Mucosa of stomach (tissue), 1 donor: ENCODE measurements at regions not wholly inside any gene's neighbourhood (a gene's known extent, or its start where the extent isn't known, plus 50 kb on each side); places are given as distances from the start of the nearest gene placed in this dataset.

Experiments used
- H3K27me3 ChIP-seq: one replicate; pipeline ENCODE4 v1.7.0; 2013; ENCODE audit warnings: mild to moderate bottlenecking, low read length; ENCODE audit not compliant: control insufficient read depth, insufficient read depth
- H3K36me3 ChIP-seq: one replicate; pipeline ENCODE4 v1.7.0; 2013; ENCODE audit warnings: low read length; ENCODE audit not compliant: control insufficient read depth, insufficient read depth
- H3K4me1 ChIP-seq: one replicate; pipeline ENCODE4 v1.7.0; 2013; ENCODE audit warnings: mild to moderate bottlenecking, low read length; ENCODE audit not compliant: control insufficient read depth, insufficient read depth
- H3K4me3 ChIP-seq: one replicate; pipeline ENCODE4 v1.7.0; 2013; ENCODE audit warnings: low read length
- H3K9ac ChIP-seq: one replicate; pipeline ENCODE4 v1.7.0; 2013; ENCODE audit warnings: mild to moderate bottlenecking, low read length, moderate library complexity
- H3K9me3 ChIP-seq: one replicate; pipeline ENCODE4 v1.7.0; 2013; ENCODE audit warnings: mild to moderate bottlenecking, low read length, moderate library complexity; ENCODE audit not compliant: control insufficient read depth
- donor health status: Pancreatic carcinoma.

GRCh38 chr6:23388086-23388783, 737.8 kb upstream of the NRSN1 start:
- no peak overlapping the region for H3K9ac ChIP-seq
- H3K4me3 ChIP-seq = no peak overlapping the region
- H3K9me3 ChIP-seq = no peaks in the 10 kb centered on the region
- H3K36me3 ChIP-seq = no peaks in the 10 kb centered on the region
- no peaks in the 10 kb centered on the region for H3K27me3 ChIP-seq
- no peaks in the 10 kb centered on the region for H3K4me1 ChIP-seq

DNA sequence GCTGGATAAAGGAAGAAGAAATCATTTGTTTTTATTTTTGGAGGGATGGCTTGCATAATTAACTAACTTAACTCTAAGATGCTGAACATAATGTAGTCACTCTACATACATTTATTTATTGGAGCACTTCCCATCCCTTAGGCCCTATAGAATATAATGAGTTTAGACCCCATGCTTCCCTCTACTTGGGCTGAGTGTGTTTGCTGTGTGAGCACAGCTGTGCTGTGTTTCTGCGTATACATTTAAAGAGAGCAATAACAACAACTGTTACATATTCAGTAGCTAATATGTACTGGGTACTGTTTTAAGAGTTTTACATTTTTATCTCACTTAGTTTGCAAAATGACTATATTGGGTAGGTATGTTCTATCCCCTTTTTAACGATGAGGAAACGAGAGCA, 736.6 kb upstream of the NRSN1 start:
- Histone ChIP-seq H3K4me1 (no peaks in the 10 kb centered on the region), H3K9me3 (no peaks in the 10 kb centered on the region), H3K36me3 (no peaks in the 10 kb centered on the region), H3K27me3 (no peaks in the 10 kb centered on the region), H3K9ac (no peak overlapping the region), H3K4me3 (no peak overlapping the region)

- Histone ChIP-seq H3K27me3 (no peaks in the 10 kb centered on the region), H3K4me1 (no peaks in the 10 kb centered on the region), H3K9me3 (no peaks in the 10 kb centered on the region), H3K36me3 (no peaks in the 10 kb centered on the region), H3K9ac (no peak overlapping the region), H3K4me3 (no peak overlapping the region)
These were observed 735.8 kb upstream of the NRSN1 start for GRCh38 chr6:23390221-23390620.

- H3K4me1 ChIP-seq = no peaks in the 10 kb centered on the region
- no peak overlapping the region for H3K4me3 ChIP-seq
- H3K36me3 ChIP-seq = no peaks in the 10 kb centered on the region
- H3K9ac ChIP-seq = no peak overlapping the region
- H3K27me3 ChIP-seq = no peaks in the 10 kb centered on the region
- H3K9me3 ChIP-seq = no peaks in the 10 kb centered on the region
These were observed 731.3 kb upstream of the NRSN1 start for GRCh38 chr6:23394681-23395080.

DNA sequence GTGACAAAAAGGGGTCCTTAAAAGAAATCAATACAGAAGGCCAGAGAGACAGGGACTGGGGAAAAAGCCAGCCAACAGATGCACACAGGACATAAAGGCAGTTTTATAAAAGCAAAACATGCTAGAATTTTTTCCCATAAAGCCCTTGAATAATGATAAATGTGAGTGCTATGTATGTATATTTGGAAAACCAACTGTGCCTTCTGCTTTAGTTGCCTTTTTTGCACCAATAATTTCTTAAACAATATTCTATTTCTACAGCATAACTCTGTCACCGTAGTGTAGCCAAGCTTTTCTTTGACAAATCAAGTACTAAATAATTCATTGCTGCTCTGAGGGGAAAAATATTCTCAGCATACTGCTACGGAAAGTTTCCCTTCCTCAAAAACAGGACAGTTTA, 730.6 kb upstream of the NRSN1 start:
- no peak overlapping the region for H3K9ac ChIP-seq
- H3K4me3 ChIP-seq = no peak overlapping the region
- H3K9me3 ChIP-seq = no peaks in the 10 kb centered on the region
- no peaks in the 10 kb centered on the region for H3K4me1 ChIP-seq
- no peaks in the 10 kb centered on the region for H3K36me3 ChIP-seq
- H3K27me3 ChIP-seq = no peaks in the 10 kb centered on the region

DNA sequence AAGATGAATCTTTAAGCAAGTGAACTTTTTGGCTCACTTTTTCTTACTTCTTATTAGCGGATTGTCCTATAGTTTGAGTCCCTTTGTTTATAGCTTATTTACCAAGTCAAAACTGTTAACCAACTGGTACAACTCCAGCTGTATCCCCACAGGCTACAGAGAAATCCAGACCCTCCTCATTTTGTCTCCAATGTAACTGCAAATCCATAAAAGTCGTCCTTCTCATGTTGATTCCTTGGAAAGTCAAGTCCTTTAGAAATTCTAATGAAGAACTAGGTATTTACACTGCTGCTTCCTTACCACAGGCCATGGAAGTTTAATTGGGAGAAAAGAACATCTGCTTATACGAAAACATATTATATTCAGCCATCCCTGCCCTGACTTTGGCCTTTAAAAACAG, 729.1 kb upstream of the NRSN1 start:
- no peak overlapping the region for H3K4me3 ChIP-seq
- no peaks in the 10 kb centered on the region for H3K9me3 ChIP-seq
- no peaks in the 10 kb centered on the region for H3K4me1 ChIP-seq
- no peaks in the 10 kb centered on the region for H3K27me3 ChIP-seq
- H3K9ac ChIP-seq = no peak overlapping the region
- no peaks in the 10 kb centered on the region for H3K36me3 ChIP-seq

DNA sequence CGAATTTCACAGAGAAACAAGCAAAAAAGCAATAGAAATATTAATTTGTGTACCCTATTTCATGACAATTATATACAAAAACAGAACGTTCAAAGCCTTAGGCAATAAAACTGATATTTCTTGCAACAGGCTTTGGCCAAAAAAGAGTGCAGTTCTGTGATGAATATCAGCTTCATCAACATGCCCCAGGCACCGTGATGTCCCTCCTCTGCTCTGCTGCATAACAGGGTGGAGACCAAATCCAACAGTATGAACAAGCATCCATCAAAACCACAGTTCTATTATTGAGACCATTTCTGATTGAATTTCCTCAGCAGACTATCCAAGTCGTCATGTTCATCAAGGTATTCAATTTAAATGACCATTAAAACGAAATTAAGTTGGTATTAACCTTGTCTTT, 722.6 kb upstream of the NRSN1 start:
- Histone ChIP-seq H3K9ac (no peak overlapping the region), H3K4me3 (no peak overlapping the region), H3K9me3 (no peaks in the 10 kb centered on the region), H3K27me3 (no peaks in the 10 kb centered on the region), H3K4me1 (no peaks in the 10 kb centered on the region), H3K36me3 (no peaks in the 10 kb centered on the region)

GRCh38 chr6:23409531-23409930, 716.5 kb upstream of the NRSN1 start:
- H3K4me3 ChIP-seq = no peak overlapping the region
- no peaks in the 10 kb centered on the region for H3K36me3 ChIP-seq
- no peaks in the 10 kb centered on the region for H3K27me3 ChIP-seq
- no peaks in the 10 kb centered on the region for H3K9me3 ChIP-seq
- H3K4me1 ChIP-seq = no peaks in the 10 kb centered on the region
- H3K9ac ChIP-seq = no peak overlapping the region

DNA sequence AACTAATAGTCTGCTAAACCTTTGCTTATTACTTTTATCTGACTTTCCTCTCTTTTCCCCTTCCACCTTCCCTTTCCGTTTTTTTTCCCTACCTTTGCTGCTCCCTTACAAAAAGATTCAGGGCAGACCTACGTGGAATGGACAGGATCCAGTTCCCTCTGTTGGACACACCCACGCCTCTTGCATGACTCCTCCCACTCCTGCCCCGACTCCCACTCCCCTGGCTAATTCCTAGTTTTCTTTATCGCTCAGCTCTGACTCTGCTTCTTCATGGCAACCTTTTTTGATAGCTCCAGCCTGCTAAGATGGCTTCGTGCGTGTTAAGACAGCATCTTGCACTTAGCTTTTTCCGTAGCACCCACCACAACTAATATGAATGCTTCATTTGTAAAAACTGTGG, 715.6 kb upstream of the NRSN1 start:
- H3K9me3 ChIP-seq = no peaks in the 10 kb centered on the region
- H3K27me3 ChIP-seq = no peaks in the 10 kb centered on the region
- H3K4me3 ChIP-seq = no peak overlapping the region
- no peaks in the 10 kb centered on the region for H3K4me1 ChIP-seq
- H3K36me3 ChIP-seq = no peaks in the 10 kb centered on the region
- no peak overlapping the region for H3K9ac ChIP-seq

DNA sequence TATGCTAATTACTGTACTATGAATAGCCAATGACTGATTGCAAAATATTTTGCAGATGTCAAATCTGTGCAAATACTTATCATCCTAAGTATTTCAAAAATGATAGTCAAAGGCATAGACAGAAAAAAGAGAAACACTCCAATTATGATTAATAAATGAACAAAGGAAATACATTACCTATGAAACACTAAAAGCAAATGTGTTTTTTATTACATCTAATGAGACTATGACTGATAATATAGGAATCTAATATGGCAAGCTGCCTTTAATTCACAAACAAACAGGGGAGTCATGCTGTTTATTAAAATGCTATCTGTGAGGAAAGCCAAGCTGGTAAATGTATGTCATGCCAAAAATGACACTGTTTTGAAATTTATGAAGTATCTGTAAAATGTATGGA, 713.2 kb upstream of the NRSN1 start:
- Histone ChIP-seq H3K9me3 (no peaks in the 10 kb centered on the region), H3K9ac (no peak overlapping the region), H3K4me3 (no peak overlapping the region), H3K4me1 (no peaks in the 10 kb centered on the region), H3K27me3 (no peaks in the 10 kb centered on the region), H3K36me3 (no peaks in the 10 kb centered on the region)

GRCh38 chr6:23413327-23414050, 712.5 kb upstream of the NRSN1 start:
- Histone ChIP-seq H3K36me3 (no peaks in the 10 kb centered on the region), H3K9me3 (no peaks in the 10 kb centered on the region), H3K27me3 (no peaks in the 10 kb centered on the region), H3K4me3 (no peak overlapping the region), H3K4me1 (no peaks in the 10 kb centered on the region), H3K9ac (no peak overlapping the region)

- no peak overlapping the region for H3K9ac ChIP-seq
- no peak overlapping the region for H3K4me3 ChIP-seq
- H3K36me3 ChIP-seq = no peaks in the 10 kb centered on the region
- no peaks in the 10 kb centered on the region for H3K9me3 ChIP-seq
- no peaks in the 10 kb centered on the region for H3K27me3 ChIP-seq
- no peaks in the 10 kb centered on the region for H3K4me1 ChIP-seq
These were observed 712.0 kb upstream of the NRSN1 start for GRCh38 chr6:23414051-23414445.
